ENCODE measurements at regions not wholly inside any gene's neighbourhood (a gene's known extent, or its start where the extent isn't known, plus 50 kb on each side); places are given as distances from the start of the nearest gene placed in this dataset.

DNA sequence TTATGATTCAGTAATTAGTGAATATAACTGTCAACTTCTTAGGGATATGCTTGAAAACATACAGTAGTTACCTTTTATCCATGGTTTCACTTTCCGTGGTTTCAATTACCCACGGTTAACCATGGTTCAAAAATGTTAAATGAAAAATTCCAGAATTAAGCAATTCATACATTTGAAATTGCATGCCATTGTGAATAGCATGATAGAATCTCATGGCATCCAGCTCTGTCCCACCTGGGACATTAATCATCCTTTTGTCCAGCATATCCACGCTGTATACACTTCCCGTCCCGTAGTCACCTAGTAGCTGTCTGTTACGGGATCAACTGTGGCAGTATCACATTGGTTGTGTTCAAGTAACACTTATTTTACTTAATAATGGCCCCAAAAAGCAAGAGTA lies 781.7 kb upstream of the CITED2 start:
- TF ChIP-seq, protein P1, sequence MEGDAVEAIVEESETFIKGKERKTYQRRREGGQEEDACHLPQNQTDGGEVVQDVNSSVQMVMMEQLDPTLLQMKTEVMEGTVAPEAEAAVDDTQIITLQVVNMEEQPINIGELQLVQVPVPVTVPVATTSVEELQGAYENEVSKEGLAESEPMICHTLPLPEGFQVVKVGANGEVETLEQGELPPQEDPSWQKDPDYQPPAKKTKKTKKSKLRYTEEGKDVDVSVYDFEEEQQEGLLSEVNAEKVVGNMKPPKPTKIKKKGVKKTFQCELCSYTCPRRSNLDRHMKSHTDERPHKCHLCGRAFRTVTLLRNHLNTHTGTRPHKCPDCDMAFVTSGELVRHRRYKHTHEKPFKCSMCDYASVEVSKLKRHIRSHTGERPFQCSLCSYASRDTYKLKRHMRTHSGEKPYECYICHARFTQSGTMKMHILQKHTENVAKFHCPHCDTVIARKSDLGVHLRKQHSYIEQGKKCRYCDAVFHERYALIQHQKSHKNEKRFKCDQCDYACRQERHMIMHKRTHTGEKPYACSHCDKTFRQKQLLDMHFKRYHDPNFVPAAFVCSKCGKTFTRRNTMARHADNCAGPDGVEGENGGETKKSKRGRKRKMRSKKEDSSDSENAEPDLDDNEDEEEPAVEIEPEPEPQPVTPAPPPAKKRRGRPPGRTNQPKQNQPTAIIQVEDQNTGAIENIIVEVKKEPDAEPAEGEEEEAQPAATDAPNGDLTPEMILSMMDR (conservative IDR thresholded peaks at IDR 0.05; ENCODE audit: low read depth, low read length), result no peak
- TF ChIP-seq EZH2 (IDR thresholded peaks at IDR 0.05; ENCODE audit: borderline replicate concordance, low read depth, low read length, poor library complexity, severe bottlenecking), result no peak

All from A673 (cell line).